ENCODE measurements at regions not wholly inside any gene's neighbourhood (a gene's known extent, or its start where the extent isn't known, plus 50 kb on each side); places are given as distances from the start of the nearest gene placed in this dataset.
"Not testable (repeated sequence)": the region's sequence is repeated elsewhere in the genome, so short reads cannot be mapped to it uniquely, and the experiment has no call there.

- DNase-seq (ENCODE audit: low read depth, low spot score) = not testable (repeated sequence)
These were observed 858.1 kb upstream of the FOXG1 start for GRCh38 chr14:27908484-27908883.

DNA sequence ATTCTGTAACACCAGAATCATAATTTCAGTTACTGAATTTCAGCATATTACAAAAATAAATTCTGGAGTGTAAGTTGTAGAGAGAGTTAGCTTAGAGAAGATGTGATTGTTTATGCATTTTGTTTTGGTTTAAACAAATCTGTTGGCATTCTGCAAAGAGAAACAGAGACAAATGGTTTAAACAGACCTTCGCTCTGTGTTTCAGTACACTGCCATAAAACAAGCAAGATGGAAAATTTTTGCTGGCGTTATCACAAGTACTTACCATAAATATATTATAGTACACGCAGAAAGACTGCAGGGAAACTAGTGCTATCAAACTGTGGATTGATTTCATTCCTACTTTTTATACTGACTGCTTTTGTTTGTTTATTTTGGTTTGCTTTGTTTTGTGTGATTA, 850.3 kb upstream of the FOXG1 start:
- no peak for DNase-seq (ENCODE audit: low read depth, low spot score)

DNA sequence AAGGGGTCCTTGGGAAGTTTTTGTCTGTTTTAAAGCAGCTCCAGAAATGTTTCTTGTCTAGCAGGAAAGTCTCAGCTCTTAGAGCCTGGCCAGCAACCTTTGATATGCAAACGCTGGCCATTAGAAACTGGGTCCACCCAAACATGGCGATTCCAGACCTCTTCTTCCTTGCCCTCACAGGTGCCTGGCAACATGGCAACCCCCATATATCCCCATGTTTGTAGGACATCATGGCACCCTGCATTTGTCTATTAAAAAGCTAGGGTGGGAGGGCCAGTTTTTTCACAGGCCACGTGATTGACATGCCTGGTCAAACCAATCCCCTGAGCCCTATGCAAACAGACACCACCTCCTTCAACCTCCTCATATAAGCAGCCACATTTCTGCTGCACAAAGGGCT, 848.7 kb upstream of the FOXG1 start:
- DNase-seq (ENCODE audit: low read depth, low spot score) = no peak

GRCh38 chr14:27927519-27927918, 839.1 kb upstream of the FOXG1 start:
- no peak for DNase-seq (ENCODE audit: low read depth, low spot score)

GRCh38 chr14:27929797-27930347, 836.7 kb upstream of the FOXG1 start:
- no peak for DNase-seq (ENCODE audit: low read depth, low spot score)

GRCh38 chr14:27938392-27938791, 828.2 kb upstream of the FOXG1 start:
- DNase-seq (ENCODE audit: low read depth, low spot score) = no peak

- no peak for DNase-seq (ENCODE audit: low read depth, low spot score)
These were observed 821.1 kb upstream of the FOXG1 start for GRCh38 chr14:27945512-27945911.

GRCh38 chr14:27958757-27959156, 807.8 kb upstream of the FOXG1 start:
- DNase-seq (ENCODE audit: low read depth, low spot score) = no peak

DNA sequence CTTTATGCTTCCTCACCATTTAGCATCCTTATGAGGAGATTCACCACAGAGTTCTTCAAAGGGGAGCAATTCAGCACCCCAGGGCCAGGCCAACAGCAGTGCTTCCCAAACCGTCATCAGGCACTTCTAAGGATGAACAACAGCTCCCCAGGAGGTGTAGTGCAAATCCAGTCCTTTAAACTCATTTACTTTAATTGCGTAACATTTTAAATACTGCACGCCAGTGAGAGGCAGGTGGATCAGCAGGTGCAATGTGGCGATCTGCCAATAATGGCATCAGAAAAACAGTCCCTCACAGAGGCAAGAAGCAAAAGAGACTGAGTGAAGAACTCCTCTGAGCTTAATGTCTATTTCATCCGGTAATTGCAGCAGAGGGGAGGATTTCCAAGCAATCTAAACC, 770.9 kb upstream of the FOXG1 start:
- no peak for DNase-seq (ENCODE audit: low read depth, low spot score)

GRCh38 chr14:28001002-28001401, 765.6 kb upstream of the FOXG1 start:
- DNase-seq (ENCODE audit: low read depth, low spot score) = no peak

DNA sequence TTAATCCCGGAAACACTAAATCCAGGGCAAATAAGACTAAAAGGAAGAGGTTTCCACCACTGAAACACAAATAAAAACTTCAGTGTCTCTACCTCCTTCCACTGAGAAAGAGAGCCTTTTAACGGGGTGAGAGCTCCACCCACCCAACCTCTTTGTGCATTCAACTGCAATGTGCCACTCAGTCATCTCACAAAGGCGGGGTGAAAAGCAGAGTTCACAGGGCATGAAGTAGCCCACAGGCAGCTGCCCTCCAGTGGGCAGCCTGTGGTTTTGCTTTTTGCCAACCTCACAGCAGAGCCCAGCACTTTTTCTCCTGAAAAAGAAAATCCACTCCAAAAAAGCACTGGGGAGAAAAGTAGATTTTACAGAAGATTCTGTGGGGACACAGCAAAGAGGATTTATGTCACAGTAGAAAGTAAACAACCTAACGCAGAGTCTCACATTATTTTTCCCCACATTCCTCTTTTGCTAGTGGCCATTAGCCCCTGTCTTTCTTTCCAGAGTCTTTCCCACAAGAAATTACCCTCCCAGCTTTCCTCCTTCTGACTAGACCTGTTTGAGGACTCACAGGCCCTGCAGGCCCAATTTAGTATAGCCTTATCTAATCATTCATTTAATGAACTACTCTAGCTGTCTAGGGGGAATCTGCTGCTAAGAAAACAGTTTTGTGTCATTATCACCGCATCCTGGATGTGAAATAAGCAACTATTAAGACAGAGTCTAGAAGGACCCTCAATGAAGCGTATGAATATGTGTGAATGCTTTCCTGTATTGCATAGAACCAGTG, 753.8 kb upstream of the FOXG1 start:
- DNase-seq (ENCODE audit: low read depth, low spot score) = no peak

DNA sequence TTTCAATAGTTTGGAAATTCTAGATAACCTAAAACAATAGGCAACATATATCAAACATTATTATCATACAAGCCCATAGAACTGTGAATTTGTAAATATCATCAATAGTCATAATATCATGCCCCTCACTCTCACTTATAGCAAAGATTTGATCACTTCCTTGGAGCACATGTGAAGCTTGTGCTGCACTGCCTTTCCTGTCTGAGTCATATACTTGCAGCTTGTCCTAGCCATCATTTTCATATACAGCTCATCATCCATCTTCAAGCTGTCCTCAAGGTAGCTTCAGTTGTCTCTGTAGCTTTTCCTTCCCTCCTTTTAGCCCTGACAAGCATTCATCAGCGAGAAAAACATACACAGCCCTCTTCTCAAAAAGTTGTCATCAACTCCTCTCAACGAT, 746.5 kb upstream of the FOXG1 start:
- DNase-seq (ENCODE audit: low read depth, low spot score) = no peak

DNA sequence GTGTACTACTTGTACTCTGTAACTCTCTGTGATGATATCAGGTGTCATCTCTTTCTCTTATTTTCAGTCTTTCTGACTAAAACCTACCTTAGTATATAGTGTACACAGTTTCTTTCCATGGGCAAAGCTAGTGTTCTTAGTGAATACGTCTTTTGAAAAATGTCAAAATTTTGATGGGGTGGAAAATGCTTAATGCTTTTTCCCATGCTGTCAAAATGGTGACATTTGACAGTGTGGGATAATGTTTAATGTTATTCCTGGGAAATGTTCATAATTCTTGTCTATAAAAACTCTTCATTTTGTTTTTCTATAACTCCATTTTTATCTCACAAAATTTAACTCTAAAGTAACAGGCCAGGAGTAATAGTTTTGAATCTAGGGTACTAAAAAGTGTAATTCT, 742.7 kb upstream of the FOXG1 start:
- DNase-seq (ENCODE audit: low read depth, low spot score) = no peak

DNA sequence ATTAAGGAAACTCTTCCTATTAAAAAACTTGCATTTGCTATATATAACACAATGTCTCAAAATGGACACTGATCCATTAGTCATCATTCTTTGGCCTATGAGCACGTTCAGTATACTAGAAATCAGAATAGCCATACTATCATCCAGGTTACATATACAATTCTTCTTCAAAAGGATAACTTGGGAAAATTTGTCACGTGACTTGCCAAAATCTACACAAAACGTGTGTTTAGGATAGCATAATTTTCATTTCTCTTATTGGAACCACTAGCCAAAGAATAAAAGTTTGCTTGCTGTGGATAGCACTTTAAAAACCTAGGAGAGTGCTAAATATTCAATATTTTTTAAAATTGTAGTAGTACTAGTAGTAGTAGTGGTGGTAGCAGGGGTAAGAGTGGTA, 714.3 kb upstream of the FOXG1 start:
- DNase-seq (ENCODE audit: low read depth, low spot score) = no peak

GRCh38 chr14:28055008-28055407, 711.6 kb upstream of the FOXG1 start:
- DNase-seq (ENCODE audit: low read depth, low spot score) = no peak

DNA sequence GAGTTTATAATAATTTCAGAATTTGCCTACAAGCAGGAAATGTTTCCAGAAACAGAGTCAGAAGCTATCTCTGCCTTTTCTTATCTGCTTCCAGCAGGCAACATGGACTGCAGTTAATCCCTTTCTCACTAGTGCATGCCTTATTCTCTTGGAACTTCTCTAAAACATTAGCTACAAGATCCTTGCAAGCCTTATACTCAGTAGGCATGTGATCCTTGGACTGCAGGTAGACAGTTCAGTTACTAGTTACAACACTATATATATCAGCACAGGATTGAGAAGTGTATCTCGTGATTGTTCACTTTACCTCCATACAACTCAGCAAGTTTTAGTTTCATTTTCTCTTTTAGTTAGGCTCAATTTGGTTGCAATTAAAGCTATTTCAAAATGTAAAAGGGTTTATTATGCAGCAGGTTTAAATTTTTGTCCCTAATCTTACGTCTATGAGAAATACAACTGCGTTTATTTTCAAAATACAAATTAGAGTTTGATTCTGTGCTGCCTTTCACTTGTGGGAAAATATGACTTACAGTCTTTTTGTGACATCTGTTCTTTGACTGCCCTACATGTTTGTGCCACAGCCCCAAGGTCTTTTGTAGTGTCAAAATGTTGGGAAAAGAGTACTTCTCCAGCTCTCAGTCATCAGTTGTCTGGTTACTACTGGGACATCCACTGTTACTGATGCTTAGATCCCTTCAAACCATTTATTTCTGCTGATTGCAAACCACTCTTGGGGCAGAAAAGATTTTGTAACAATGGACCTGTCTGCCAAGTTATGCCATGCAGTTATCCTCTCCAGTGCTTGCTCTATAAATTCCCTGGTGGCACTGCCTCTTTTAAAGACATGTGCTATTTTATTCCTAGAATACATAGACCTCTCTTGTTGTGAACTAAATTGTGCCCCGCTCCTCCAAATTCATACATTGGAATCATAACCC, 709.0 kb upstream of the FOXG1 start:
- no peak for DNase-seq (ENCODE audit: low read depth, low spot score)

- DNase-seq (ENCODE audit: low read depth, low spot score) = no peak
These were observed 707.3 kb upstream of the FOXG1 start for GRCh38 chr14:28059254-28059653.

DNA sequence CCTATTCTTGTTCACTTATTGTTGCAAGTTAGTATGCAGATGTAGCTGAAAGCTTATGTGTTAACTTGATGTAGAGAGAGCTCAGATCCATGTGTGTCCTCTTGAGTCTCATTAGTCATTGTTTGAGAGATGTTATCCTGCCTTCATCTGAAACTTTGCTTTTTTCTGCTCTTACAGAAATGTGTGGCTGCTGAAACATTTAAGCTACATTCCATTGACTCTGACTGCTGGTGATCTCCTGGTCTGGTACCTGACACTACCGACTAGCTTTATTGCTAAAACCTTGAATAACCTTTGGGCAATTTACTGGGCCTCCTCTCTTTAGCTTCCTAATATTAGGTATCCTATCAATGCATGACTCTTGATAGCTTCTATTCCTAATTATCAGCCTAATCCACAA, 705.6 kb upstream of the FOXG1 start:
- no peak for DNase-seq (ENCODE audit: low read depth, low spot score)

DNA sequence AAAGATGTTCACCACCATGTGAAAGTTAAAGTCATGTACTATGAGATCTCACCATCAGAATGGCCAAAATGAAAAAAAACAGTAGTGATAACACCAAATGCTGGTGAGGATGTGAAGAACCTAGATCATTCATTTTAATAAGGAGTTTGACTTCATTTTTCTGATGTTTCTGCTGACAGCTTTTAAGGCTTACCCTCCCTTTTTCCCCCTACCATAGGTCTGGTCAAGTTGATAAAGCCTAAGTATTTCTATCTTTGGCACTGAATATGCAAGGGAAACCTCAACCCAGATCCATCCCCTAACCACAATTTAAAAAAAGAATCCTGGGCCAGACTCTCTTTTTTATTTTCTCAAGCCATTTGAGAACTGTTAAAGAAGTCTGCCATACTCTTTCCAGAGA, 689.6 kb upstream of the FOXG1 start:
- DNase-seq (ENCODE audit: low read depth, low spot score) = no peak

GRCh38 chr14:28083389-28083788, 683.2 kb upstream of the FOXG1 start:
- no peak for DNase-seq (ENCODE audit: low read depth, low spot score)

GRCh38 chr14:28088125-28088524, 678.5 kb upstream of the FOXG1 start:
- no peak for DNase-seq (ENCODE audit: low read depth, low spot score)

DNA sequence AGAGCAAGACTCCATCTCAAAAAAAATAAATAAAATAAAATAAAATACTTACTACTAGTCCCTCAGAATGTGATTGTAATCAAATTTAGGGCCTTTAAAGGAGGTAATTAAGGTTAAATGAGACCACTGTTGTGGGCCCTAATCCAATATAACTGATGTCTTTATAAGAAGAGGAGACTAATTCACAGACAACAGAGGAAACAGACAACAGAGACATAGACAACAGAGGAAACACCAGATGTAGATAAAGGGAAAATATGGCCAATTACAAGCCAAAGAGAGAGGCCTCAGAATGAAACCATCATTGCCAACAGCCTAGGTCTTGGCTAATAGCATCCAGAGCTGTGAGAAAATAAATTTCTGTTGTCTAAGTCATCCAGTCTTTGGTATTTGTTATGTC, 669.0 kb upstream of the FOXG1 start:
- DNase-seq (ENCODE audit: low read depth, low spot score) = no peak

DNA sequence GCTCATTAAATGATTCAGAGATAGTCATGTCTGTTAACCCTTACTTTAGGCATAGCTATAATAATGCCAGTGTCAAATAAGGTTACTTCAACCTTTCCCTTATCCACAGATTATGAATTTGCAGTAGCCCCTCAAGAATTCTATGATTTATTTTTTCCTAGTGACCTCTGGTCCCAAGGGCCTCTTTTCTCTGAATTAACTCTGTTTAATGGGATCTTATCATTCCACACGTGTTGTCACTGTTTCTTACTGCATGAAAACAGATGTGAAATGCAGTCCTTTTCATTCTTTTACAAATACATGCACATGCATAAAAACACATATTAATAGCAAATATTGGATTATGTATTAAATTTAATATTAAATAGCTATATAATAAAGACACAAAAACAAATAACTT, 667.7 kb upstream of the FOXG1 start:
- DNase-seq (ENCODE audit: low read depth, low spot score) = no peak
